Kidney epithelial cell (primary cell): ENCODE measurements at regions not wholly inside any gene's neighbourhood (a gene's known extent, or its start where the extent isn't known, plus 50 kb on each side); places are given as distances from the start of the nearest gene placed in this dataset.

ENCODE experiments used
- DNase-seq: peaks from one replicate; pipeline ENCODE4 v3.0.0-alpha.2; 2010; ENCODE audit warnings: low read depth
- H3K27me3 ChIP-seq: 2 replicates; pipeline ENCODE4 v1.6.0; 2011; ENCODE audit warnings: low read length; ENCODE audit not compliant: control insufficient read depth, insufficient read depth
- H3K36me3 ChIP-seq: 2 replicates; pipeline ENCODE4 v1.5.1; 2011; ENCODE audit warnings: low read length; ENCODE audit not compliant: control insufficient read depth, insufficient read depth
- H3K4me3 ChIP-seq: 2 replicates; pipeline ENCODE4 v1.5.1; 2011; ENCODE audit warnings: low read depth, mild to moderate bottlenecking, control low read depth, low read length
- TF ChIP-seq, protein P1 (sequence below): IDR thresholded peaks from 2 replicates; pipeline ENCODE4 v1.5.1; 2011; ENCODE audit warnings: mild to moderate bottlenecking, moderate library complexity, low read length, control low read depth, inconsistent platforms; ENCODE audit not compliant: insufficient read depth, poor library complexity, severe bottlenecking

DNA sequence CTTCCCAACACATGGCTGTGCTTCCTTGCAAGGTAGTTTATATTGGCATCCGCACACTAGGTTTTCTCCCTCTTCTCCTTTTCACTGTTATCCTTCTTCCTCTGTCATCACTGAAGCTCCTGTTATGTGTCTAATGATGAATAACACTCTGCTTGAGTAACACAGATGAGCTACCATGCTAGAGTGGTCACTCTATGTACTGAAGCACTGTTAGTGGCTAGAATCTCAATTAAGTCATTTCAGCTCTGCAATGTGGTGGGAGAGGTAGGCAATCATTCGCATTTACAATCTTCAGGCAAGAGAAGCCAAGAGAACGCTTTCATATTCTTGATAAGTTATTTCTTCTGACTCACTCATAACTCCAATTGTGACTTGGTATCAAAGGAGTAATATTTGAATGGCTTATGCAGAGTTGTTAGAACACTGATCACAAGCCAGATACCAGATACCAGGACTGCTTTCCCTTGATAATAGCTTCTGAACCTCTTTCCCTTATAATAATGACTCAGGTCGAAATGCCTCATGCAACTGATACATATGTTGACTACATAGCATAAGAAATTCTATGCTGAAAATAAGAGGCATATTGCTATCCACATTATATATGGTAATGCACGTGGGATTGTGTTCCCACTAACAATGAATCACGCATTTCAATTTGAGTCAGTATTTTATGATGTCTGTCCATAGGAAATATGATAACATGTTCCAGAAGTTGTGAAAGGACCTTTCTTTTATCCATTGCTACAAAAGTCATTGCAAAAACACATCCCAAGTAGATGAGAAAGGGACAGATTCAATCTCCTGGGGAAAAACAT, 158.0 kb upstream of the HS3ST3A1 start:
- DNase-seq, result no peak

DNA sequence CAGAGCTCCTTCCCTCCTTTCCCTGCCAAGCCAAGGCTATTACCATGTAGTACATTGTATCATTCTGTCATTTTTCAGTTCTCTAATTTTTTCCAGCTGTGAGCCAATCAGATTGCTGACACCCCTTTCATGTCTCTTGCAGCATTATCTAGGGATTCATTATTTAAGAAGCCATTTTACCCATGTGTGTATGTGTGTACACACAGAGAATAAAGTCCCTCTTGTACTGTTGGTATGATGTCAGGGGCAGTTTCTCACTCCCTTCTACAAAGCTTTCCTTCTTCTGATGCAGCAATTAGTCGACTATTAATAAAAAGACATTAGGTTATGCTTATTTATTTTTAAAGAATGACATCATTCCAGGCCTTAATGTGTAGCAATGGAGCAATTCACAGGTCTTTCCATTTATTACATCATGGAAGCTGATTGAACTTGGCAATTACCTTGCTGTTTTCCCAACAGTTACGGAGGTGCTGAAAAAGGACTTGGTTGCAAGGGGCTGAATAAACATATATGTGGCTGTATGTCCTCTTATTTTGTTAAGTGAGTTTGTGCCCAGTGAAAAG, 159.4 kb upstream of the HS3ST3A1 start:
- DNase-seq, result no peak
- Histone ChIP-seq H3K27me3 (no peaks in the 10 kb centered on the region), H3K4me3 (no peak overlapping the region), H3K36me3 (no peaks in the 10 kb centered on the region)
- TF ChIP-seq, protein P1, sequence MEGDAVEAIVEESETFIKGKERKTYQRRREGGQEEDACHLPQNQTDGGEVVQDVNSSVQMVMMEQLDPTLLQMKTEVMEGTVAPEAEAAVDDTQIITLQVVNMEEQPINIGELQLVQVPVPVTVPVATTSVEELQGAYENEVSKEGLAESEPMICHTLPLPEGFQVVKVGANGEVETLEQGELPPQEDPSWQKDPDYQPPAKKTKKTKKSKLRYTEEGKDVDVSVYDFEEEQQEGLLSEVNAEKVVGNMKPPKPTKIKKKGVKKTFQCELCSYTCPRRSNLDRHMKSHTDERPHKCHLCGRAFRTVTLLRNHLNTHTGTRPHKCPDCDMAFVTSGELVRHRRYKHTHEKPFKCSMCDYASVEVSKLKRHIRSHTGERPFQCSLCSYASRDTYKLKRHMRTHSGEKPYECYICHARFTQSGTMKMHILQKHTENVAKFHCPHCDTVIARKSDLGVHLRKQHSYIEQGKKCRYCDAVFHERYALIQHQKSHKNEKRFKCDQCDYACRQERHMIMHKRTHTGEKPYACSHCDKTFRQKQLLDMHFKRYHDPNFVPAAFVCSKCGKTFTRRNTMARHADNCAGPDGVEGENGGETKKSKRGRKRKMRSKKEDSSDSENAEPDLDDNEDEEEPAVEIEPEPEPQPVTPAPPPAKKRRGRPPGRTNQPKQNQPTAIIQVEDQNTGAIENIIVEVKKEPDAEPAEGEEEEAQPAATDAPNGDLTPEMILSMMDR, result no peak

More for the DNA sequence above, 158.0 kb upstream of the HS3ST3A1 start:
- no peaks in the 10 kb centered on the region for H3K36me3 ChIP-seq
- TF ChIP-seq, protein P1, result no peak
- no peak overlapping the region for H3K4me3 ChIP-seq
- no peaks in the 10 kb centered on the region for H3K27me3 ChIP-seq

DNA sequence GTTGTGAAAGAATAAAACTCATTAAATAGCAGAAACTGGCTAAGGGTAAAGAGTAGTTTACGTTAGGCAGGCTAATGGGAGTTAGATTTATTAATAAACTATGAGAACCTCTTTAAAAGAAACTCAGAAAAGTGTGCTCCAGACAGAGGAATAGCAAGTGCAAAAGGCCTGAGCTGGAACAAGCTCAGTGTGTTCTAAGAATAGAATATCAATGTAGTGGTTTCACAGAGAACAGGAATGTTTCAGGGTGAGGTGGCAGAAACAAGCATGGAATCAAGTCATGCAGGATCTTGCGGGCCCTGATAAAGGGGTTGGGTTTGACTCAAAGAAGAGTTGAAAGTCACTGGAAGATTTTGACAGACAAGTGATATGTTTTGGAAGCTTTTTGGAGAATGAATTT, 164.0 kb upstream of the HS3ST3A1 start:
- no peak for DNase-seq
- TF ChIP-seq, protein P1, result no peak
- Histone ChIP-seq H3K4me3 (no peak overlapping the region), H3K27me3 (no peaks in the 10 kb centered on the region), H3K36me3 (no peaks in the 10 kb centered on the region)

DNA sequence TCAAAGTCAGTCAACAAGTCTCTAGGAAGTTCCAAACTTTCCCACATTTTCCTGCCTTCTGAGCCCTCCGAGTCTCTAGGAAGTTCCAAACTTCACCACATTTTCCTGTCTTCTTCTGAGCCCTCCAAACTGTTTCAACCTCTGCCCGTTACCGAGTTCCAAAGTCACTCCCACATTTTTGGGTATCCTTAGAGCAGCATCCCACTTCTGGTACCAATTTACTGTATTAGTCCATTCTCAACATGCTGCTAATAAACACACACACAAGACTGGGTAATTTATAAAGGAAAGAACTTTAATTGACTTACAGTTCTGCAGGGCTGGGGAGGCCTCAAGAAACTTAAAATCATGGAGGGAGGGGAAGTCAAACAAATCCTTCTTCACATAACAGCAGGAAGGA, 169.0 kb upstream of the HS3ST3A1 start:
- Histone ChIP-seq H3K27me3 (no peaks in the 10 kb centered on the region), H3K36me3 (no peaks in the 10 kb centered on the region), H3K4me3 (no peak overlapping the region)
- TF ChIP-seq, protein P1, result no peak
- no peak for DNase-seq

DNA sequence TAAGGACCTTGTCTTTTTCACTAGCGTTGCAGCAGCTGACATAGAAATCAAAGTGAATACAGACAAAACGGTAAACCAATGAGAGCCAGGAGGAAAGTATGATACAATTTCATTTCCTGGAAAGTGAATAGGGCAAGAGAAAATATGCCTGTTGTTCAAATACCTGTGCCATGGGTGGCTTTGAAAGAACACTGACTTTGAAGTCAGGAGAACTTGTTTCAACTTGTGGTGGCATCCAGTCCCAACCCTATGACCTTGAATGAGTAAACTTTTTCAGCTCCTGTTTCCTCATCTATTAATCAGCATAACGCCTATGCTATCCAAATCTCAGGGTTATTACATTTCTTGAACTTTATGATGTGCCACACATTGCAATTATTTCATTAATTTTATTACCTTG, 173.7 kb upstream of the HS3ST3A1 start:
- H3K4me3 ChIP-seq, result no peak overlapping the region
- TF ChIP-seq, protein P1, result no peak
- H3K36me3 ChIP-seq, result no peaks in the 10 kb centered on the region
- no peak for DNase-seq
- no peaks in the 10 kb centered on the region for H3K27me3 ChIP-seq

DNA sequence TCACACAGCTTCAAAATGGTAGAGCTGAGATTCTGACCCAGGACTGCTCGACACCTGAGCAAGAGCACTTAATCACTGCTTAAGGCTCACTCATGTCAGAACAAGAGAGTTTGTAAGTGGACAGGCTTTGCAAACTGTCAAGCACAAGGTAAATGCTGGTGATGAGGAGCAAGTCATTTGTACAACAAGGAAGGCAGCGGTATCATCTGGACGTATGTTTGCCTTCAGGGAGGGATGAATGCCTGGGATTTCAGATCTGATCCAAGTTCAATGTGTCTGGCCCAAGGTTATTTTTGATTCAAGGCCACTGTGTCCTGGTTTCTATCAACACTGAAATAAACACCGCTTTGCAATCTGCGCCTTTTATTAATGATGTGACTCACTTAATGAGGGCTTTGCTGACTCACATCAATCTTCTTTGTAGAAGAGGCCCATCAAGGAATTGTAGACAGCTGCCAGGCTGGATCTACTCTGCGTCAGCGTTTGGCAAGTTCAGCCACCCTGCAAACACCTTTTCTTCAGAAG, 174.4 kb upstream of the HS3ST3A1 start:
- Histone ChIP-seq H3K27me3 (no peaks in the 10 kb centered on the region), H3K36me3 (no peaks in the 10 kb centered on the region), H3K4me3 (no peak overlapping the region)
- TF ChIP-seq, protein P1, result no peak
- DNase-seq, result no peak
